Putamen (tissue), 1 donor: ENCODE measurements at regions not wholly inside any gene's neighbourhood (a gene's known extent, or its start where the extent isn't known, plus 50 kb on each side); places are given as distances from the start of the nearest gene placed in this dataset.
A peak's percentile ranks its signal among the peaks of the same experiment; 100 is the strongest.

Experiments
- DNase-seq: peaks from one replicate; pipeline ENCODE4 v3.0.0-alpha.2; 2016; ENCODE audit warnings: low spot score

DNA sequence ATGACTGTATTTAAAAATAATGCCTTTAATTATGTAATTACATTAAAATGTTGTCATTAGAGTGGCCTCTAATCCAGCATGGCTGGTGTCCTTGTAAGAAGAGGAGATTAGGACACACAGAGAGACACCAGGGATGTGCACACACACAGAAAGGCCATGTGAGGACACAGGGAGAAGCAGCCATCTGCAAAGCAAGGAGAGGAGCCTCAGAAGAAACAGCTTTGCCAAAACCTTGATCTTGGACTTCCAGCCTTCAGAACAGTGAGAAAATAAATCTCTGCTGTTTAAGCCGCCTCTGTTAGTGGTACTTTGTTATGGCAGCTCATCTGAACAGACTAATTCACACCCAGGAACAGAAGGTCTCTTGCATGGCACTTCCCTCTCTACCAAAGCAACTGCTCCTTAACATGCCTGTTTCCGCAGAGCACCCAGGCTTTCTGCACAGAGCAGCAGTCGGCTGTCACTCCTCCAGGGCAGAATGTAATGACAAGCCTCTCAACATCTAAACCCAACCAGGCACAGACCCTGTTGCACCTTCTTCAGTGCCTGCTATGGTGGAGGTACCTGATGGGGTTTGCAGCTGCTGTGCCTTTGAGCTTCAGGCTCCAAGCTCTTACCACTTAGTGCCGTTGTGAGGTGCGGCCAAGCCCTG lies 377.7 kb downstream of the TDRD15 start:
- no peak for DNase-seq

DNA sequence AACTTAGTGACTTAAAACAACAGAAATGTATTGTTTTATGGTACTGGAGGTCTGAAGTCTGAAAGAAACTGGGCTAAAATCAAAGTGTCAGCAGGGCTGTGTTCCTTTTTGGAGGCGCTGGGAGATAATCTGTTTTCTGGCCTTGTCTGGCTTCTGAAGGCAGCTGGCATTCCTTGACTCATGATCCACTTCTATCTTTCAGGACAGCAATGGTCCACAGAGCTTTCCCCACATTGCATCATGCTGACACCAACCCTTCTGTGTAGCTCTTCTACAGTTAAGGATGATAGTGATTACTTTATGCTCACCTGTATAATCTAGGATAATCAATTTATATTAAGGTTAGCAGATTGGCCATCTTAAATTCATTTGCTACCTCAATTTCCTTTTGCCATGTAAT lies 392.1 kb downstream of the TDRD15 start:
- no peak for DNase-seq

DNA sequence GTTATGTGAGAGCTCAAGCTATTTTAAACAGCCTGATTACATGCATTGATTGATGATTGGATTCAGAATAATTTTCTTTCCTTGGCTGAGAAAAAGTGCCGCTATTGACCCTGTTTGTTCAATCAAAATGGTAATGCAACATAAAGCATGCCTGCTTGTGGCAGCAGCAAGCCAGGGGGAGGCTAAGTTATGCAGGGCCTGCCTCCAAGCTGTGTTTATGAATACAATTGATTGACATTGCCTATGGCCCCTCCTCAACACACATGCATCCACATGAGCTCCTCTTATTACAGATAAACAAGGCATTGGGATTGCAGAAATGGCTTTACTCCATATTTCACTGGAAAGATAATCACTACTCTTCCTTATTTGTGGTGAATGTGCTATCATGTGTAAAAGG lies 395.6 kb downstream of the TDRD15 start:
- no peak for DNase-seq

DNA sequence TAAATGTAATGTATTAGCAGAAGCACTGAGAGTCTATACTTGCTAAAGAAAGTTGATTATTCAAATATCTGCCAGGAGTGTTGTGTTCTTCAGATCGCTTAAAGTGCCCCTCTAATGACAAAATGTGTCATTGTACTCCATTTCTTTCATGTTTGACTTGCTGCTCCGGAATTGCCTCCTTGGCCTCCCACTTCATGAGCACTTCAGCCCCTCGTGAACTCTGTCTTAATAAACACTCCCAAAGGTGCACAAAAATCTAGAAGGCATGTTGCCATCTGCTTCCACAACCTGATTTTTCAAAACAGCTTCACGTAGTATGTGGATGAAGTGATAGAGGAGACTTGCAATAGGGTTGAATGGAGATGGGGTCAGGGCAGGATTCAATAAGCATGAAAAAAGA lies 396.1 kb downstream of the TDRD15 start:
- DNase-seq: no peak

DNA sequence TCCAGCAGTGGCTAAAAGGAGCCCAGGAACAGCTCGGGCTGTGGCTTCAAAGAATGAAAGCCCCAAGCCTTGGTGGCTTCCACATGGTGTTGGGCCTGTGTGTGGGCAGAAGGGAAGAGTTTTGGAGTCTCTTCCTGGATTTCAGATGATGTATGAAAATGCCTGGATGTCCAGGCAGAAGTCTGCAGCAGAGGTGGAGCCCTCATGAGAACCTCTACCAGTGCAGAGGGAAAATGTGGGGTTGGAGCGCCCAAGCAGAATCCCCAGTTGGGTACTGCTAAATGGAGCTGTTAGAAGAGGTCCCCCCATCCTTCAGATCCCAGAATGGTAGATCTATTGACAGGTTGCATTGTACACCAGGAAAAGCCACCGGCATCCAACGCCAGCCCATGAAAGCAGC lies 412.1 kb downstream of the TDRD15 start:
- no peak for DNase-seq

DNA sequence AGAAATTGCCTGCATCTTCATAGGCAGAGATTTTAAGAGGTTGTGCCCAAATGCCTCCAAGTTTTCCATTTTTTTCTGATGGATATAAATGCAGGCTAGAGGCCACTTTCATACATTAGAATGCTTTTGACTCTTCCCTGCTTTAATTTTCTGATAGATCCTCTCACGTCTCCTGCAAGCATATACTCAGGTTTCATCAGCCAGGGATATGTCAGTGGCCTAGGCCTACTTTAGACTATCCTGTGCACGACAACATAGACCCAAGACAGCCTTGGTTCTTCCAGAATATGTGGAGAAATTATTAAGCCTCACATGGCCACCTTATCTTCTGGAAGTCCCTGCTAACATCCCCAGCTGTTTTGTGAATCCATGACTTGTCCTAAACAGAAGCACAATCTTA lies 415.9 kb downstream of the TDRD15 start:
- no peak for DNase-seq

DNA sequence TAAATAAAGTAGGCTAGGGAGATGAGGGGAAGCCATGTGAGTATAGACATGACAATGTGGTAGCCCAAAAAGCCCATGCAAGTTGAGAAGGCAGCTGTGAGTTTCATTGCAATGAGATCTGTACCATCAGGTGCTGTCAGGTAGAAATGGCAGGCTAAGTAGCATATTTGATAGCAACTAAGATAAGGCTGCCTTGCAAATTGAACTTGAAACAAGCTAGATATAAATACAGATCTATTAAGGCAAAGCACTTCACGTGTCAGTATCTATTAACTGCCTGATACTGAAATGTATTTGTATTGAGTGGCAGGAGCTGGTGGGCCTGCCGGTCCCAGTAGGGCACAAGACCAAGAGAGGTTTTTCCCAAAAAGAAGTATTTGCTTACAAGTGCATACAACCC lies 419.9 kb downstream of the TDRD15 start:
- DNase-seq: no peak

DNA sequence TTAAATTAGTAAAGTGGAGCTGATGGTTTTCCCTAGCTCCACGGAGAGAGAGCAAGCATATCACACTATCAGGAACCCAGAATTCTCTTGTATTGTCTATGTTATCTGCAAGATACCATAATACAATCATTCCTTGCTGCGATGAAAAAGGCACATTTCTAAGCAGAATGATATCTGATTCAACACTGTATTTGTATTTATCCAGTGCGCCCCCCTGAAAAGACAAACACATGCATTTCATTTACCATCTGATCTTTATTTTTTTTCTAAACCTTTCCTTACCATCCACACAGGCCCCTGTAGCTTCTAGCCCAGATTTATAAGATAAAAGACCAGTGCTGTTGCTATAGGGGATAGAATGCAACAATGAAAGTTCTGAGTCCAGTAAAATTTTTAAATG lies 420.6 kb downstream of the TDRD15 start:
- no peak for DNase-seq

DNA sequence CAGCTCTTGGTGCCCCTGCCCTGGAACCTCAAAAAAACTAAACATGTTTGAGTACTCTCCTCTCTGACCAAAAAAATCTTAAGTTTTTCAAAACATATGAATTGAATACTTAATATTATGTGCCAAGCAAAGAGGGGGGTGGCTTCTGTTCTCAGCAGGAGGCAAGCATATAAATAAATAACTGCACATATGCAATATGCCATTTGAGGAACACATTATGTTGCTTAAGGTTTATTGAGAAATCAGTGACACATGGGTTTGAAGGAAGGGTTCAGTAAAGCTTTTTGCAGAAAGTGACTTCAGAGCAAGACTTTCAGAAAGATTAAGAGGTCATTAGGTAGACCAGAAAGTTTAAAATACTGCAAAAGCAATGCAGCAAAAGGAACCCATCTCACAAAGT lies 429.2 kb downstream of the TDRD15 start:
- DNase-seq: no peak

DNA sequence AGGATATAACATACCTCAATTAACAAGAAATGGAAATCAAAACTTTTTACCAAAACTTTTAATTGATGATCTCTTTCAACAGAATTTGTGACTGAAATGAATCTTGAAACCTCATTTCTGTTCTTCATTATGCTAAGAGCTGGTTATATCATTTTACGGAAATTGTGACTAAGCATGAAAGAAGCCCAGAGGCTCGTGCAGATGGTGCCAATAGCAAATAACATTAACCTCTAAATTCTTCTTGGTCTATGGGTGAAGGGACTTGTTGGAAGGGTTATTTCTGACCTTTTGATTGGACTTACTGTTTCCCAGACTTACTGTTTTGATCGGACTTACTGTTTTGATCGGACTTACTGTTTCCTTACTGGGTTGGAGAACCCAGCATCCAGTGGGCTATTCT lies 435.6 kb downstream of the TDRD15 start:
- DNase-seq: no peak

DNA sequence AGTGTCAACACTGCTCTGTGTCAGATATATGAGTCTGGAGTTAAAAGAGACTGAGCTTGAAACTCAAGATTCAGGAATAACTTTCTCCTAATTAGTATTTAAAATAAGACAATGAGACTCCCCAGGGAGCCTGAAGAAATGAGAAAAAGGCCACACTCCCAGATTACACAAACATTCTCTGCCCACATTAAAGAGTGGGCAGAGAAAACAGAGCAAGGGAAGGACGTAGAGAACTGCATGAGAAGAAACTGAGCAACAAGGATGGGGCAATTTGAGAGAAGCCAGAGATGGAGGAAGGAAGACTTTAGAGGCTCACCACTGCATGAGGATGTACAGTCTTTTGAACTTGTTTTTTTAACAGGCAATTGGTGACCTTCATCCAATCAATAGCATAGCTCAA lies 438.2 kb downstream of the TDRD15 start:
- no peak for DNase-seq

DNA sequence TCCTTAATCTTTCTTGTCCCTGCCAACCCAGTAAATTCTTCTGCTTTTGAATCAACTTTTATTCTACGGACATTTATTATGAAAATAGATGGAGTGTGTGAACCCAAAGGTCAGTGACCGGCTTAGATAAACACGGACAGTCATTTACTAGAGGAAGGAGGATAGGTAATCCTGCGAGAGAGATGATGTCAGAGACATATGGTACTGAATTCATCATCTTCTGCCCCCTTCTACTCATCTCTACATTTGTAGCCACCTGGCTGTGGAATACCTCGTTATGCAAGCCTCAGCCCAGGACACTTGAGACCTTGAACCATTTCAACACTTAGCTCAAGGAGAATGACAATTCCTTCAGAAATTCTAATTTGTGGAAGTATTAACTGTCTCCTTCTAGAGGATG lies 443.6 kb downstream of the TDRD15 start:
- DNase-seq: no peak

DNA sequence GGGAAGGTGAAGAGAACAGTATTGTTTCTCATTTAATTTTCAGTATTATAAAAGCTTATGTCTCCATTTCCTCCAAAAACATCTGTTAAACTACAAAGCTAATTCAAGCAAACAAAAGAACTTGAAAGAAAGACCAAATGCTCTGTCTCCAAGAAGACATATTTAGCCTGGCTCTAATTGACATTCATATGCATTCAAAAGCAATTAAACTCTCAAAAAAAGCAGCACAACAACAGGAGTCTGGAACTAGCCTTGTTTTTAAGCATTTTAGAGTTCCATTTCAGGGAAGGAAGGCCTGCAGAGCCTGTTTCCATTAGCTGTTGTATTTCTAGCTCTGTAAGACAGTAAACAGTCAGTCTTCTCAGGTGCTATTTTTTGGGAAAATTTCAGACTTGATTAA lies 447.9 kb downstream of the TDRD15 start:
- no peak for DNase-seq

DNA sequence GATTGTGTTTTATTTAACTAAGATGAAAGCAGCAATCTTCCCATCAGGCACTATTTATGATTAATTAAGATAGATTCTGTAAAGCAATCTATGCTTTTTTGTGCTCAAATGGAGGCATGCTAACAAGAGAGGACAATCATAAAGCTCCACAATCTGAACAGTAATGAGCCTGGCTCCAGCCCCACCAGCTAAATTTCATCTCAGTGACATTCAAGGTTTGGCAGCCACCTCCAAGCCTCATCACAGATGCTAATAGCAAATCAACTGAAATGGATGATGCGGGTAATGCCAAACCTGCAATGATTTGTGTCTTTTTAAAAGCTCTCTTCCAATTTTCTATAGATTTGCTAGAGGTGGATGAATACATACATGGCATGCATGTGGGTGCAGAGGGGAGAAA lies 456.6 kb downstream of the TDRD15 start:
- DNase-seq: no peak

DNA sequence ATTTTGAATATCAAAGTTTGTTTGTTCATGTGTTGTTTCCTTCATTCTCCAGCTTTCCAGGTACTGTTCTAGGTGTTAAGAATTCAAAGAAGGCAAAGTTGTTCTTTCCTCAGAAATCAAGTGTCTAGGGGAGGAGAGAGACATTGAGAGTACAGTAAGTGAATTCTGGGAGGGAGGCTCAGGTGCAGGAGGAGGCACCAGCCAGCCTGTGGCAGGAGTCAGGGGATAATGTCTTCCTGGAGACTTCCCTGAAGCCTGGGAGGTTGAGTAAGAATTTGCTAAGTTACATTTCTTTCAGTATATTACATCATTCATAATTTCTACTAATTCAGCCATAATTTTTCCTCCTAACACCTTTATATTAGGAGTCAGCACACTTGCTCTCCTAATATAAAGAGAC lies 462.1 kb downstream of the TDRD15 start:
- no peak for DNase-seq

DNA sequence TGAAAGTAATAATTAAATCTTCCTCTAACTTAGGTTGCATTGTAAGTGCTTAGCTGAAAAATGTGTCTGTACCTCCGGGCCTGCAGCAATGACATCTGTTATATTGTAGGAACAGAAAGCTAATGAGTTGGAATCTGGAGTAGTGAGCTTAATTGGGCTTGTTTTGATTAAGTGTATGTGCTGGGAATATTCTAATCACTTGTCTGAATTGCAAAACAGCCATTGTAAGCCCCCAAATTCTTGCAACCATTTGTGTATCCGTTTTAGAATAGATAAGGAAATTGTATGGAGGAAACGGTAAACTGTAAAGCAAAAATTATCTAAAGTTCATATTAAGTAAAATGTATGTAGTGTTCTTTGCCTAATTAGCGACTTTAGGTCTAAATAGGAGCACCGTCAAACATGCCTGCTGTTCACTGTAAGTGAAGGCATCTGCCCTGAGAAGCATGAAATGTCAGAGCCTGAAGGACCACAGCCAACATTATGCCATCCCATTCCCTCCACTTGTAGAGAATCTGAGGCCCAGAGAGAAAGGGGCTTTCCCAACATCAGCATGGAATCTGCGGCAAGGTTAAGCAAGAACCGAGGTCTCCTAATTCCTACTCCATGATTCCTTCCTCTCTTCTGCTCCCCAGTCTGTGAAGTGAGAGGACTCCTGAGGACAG lies 466.4 kb downstream of the TDRD15 start:
- no peak for DNase-seq

DNA sequence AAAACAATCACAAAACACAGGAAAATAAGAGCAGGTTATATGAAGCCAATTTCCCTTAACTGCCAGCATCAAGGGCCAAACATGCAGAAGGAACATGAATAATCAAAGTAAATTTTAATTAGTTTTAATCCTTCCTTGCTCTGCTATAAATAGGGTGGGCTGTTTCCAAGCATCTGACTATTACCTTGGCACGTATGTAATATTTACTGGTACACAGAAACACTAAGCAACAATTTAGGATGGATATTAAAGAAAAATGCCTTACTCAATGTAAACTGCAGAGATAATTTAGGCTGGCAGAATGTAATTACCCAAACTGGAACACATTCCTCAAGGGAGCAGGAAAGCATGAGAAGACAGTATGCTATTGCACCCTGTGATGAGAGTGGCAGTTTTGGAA lies 468.2 kb downstream of the TDRD15 start:
- DNase-seq: no peak

DNA sequence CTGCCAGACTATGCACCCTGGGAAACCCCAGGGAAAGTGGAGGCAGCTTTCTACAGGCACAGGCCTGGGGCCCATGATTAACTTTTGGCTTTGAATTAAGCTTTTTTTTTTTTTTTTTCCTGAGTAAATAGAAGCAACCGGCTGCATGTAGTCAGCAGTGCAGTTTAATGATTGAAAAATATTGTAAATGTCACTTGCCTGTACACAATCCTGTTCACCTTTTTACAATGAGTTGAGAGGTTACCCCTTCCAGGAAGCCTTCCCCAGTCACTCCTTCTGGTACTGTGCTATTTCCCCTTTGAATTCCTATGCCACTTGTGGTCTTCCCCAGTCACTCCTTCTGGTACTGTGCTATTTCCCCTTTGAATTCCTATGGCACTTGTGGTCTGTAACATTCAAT lies 475.6 kb downstream of the TDRD15 start:
- DNase-seq: no peak

DNA sequence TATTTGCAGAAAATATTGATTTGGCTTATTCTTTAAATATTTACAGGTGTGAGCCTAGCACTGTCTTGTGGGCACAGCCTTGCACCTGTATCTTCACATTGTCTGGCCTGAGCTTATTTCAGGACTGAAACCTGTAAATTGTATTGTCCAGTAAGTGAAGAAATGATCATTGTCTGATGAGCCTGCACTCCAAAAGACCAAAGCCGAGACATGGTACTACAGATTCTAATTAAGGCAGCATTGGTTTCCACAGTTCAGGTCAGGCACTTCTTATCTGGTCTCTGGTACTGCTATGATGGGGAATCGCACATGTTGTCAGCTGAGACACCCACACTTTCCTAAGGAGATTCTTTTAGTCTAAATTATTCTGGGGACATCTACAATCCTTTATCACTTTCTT lies 479.0 kb downstream of the TDRD15 start:
- DNase-seq: no peak

DNA sequence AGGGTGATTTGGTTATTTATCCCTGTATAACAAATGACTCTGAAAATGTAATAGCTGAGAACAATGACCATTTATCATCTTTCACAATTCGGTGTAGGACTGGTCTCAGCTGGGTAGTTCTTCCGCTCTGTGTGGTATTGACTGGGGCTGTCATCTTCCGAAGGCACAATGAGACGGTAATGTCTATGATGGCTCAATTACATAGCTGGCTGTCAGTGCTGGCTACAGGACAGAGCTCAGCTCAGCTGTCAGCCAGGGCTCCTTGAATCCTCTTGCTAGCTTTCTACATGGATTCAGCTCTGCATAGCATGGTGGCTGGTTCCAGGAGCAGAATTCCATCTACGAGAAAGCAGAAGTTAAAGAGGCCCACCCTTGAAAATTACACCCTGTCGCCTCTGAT lies 483.8 kb downstream of the TDRD15 start:
- DNase-seq: no peak

DNA sequence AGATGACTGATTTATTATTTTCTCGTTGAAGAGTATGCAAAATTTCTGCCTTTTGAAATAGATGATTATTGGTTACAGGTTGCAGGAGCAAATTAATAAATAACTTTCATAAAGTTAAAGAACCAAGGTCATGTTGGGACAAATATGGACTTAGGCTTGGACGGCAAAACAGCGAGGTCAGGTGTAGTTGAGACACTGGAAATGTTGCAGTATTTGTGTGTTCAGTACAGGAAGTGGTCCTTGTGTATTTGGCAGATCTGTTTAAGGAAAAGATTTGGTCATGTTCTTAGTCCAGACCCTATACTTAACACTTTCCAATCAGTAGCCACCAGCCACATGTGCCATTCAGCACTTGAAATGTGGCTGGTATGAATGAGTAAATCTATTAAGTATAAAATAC lies 486.5 kb downstream of the TDRD15 start:
- no peak for DNase-seq

DNA sequence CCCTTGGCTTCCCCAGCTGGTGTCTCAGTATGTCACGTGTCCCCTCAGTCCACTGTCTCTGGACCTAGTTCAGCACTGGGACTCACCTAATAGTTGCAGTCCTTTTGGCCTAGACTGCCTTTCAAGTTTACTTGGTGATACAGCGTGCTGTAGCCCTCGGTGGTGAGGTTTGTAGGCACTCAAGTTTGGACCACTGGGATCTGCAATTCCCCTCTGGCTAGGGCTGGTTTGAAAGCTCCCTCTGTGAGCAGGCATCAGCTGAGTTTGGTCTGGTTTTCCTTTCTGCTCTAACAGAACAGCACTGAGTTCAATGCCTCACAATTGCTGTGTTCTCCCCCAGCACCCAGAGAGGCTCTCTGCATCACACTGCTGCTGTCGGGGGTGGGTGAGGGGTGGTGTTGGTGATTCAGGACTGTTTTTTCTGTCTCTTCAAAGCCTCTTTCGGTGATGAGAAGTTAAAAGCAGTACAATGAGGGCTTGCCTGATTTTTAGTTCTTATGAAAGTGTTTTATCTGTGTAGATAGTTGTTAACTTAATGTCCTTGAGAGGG lies 494.2 kb downstream of the TDRD15 start:
- no peak for DNase-seq

DNA sequence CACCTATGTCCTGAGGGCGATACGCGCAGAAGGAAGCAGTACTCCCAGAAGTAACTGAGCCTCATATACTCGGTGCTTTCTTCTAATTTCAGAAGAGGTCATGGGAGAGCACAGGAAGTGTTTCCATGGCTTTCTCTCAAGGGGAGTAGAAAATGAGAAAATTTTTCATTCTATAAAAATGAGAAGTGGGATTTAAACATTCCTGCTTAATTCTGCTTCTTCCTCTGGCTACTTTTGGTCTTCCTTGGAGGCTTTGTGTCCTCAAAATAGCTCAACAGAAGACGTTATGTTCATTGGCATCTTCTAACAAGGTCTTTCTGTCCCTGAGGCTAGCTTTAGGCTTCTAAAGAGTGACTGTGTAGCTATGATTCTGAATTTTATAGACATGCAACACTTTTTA lies 497.0 kb downstream of the TDRD15 start:
- no peak for DNase-seq

DNA sequence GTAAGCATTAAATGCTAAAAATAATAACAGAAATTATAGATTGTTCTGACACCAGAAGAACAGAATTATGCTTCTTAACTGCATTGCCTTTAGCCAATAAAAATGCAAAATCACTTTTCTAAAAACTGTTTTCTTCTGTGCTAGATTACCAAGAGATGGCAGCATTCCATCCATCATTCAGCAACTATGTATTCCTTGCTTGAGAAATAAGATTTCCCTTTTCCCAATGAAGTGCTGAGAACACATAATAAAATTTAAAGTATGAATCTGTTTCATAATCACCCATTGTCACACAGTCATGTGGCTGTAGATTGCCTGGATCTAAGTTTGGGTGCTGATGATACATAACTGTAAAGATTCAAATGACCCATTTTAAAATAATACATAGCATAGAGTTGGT lies 504.2 kb downstream of the TDRD15 start:
- DNase-seq: peak; percentile 26
